ENCODE measurements at regions not wholly inside any gene's neighbourhood (a gene's known extent, or its start where the extent isn't known, plus 50 kb on each side); places are given as distances from the start of the nearest gene placed in this dataset.
A peak's percentile ranks its signal among the peaks of the same experiment; 100 is the strongest.
"Not testable (repeated sequence)": the region's sequence is repeated elsewhere in the genome, so short reads cannot be mapped to it uniquely, and the experiment has no call there.

DNA sequence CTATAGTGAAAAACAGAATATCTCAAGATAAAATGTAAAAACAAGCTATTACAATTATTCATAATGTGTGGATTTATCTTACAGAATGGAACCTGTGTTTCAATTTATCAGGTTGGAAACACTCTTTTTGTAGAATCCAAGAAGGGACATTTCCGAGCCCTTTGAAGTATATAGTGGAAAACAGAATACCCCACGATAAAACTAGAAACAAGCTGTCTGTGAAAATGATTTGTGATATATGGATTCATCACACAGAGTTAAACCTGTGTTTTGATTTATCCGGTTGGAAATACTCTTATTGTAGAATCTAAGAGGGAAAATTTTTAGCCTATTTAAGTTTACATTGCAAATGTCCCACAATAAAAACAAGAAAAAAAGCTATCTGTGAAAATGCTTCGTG is 388.2 kb downstream of the PRDM9 start:
- RAD21 ChIA-PET (ENCODE audit: unreplicated experiment), result no interaction called here
- Histone ChIP-seq H3K27ac (ENCODE audit: control insufficient read depth, insufficient read depth) (no peak overlapping the region), H3K4me3 (no peak overlapping the region), H3K79me2 (ENCODE audit: control insufficient read depth, insufficient read depth, low read length) (no peaks in the 10 kb centered on the region), H2AFZ (ENCODE audit: control insufficient read depth, low read depth, low read length) (no peak overlapping the region), H3K36me3 (ENCODE audit: control insufficient read depth in 2 of 2, insufficient read depth in 2 of 2, low read length in 1 of 2) (no peaks in the 10 kb centered on the region), H3K4me2 (ENCODE audit: control insufficient read depth, insufficient read depth) (no peak overlapping the region), H3K4me1 (ENCODE audit: control insufficient read depth, insufficient read depth, low read length) (no peaks in the 10 kb centered on the region), H4K20me1 (ENCODE audit: control insufficient read depth, insufficient read depth) (no peaks in the 10 kb centered on the region), H3K9me3 (replicated peaks; ENCODE audit: control insufficient read depth, insufficient read depth, low read length) (no peaks in the 10 kb centered on the region), H3K27me3 (replicated peaks in 1 of 2; ENCODE audit: control insufficient read depth in 2 of 2, insufficient read depth in 2 of 2, low read length in 1 of 2) (no peaks in the 10 kb centered on the region), H3K9ac (ENCODE audit: control insufficient read depth, insufficient read depth, low read length) (no peak overlapping the region)
- 25% methylated on average over 4 of the region's 4 CpGs for WGBS (ENCODE audit: insufficient coverage, insufficient replicate concordance, low lambda C conversion rate, missing lambda C conversion rate)
- CTCF ChIA-PET, result interaction anchor here (1.7 kb wide), 1 partner anchor 10 kb away, joined by 5 read pairs; no protein-coding TSS in a partner anchor
- ATAC-seq (no peak), FAIRE-seq (no peak), DNase-seq (ENCODE audit: low read depth, low spot score) (no peak)
- intact Hi-C loops (cut with micrococcal nuclease; ENCODE audit: unreplicated experiment) (no loop called here), in situ Hi-C loops (cut with MboI) (no loop called here)
- no TSS peak for BruUV-seq (replicated peaks)
- SMC1A ChIA-PET (ENCODE audit: uncharacterized antibody, unreplicated experiment), result interaction anchor here (0.5 to 1.3 kb wide), 3 partner anchors 32 to 506 kb away, joined by 3 to 4 read pairs (median 3); no protein-coding TSS in a partner anchor
- POLR2A ChIA-PET, result no interaction called here
- TF ChIP-seq SUZ12 (IDR thresholded peaks at IDR 0.05; ENCODE audit: unreplicated experiment) (no peak), CREM (IDR thresholded peaks at IDR 0.05; ENCODE audit: low read depth) (no peak), SPI1 (IDR thresholded peaks at IDR 0.05; ENCODE audit: borderline replicate concordance, insufficient read depth, low read depth, low read length) (no peak), NFXL1 (IDR thresholded peaks at IDR 0.05; ENCODE audit: borderline replicate concordance) (no peak), POLR2AphosphoS5 (IDR thresholded peaks at IDR 0.05; ENCODE audit: low read length) (no peak), JUND (IDR thresholded peaks at IDR 0.05; ENCODE audit: low read depth, low read length) (no peak), BRCA1 (IDR thresholded peaks at IDR 0.05; ENCODE audit: low read depth, low read length) (no peak), MXI1 (IDR thresholded peaks at IDR 0.05; ENCODE audit: low read depth, low read length) (no peak)

DNA sequence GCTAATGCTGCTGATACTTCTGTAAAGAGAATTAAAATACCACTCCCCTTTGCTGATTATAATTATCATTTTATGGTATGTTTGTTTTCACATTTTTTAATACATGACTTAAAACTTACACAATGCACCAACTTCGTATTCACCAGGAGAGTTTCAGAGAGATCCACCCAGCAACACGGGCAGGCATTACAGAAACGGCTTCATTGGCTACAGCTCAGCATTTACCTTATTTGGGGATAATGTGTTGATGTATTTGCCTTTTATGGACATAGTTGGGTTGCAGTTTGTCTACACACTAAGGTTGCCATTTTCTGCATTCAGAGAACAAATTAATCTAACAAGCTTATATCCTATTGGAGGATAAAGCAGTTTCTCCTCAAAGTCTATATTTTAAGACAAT is 423.6 kb downstream of the PRDM9 start:
- in situ Hi-C loops (cut with MboI), result no loop called here
- DNase-seq (ENCODE audit: low read depth, low spot score), result no peak
- Histone ChIP-seq H3K27me3 (replicated peaks in 1 of 2; ENCODE audit: control insufficient read depth in 2 of 2, insufficient read depth in 2 of 2, low read length in 1 of 2) (no peaks in the 10 kb centered on the region), H3K4me1 (ENCODE audit: control insufficient read depth, insufficient read depth, low read length) (no peaks in the 10 kb centered on the region), H3K9me3 (replicated peaks; ENCODE audit: control insufficient read depth, insufficient read depth, low read length) (no peaks in the 10 kb centered on the region), H3K9ac (ENCODE audit: control insufficient read depth, insufficient read depth, low read length) (no peak overlapping the region), H3K27ac (ENCODE audit: control insufficient read depth, insufficient read depth) (no peak overlapping the region), H4K20me1 (ENCODE audit: control insufficient read depth, insufficient read depth) (no peaks in the 10 kb centered on the region), H3K4me3 (no peak overlapping the region), H2AFZ (ENCODE audit: control insufficient read depth, low read depth, low read length) (no peak overlapping the region), H3K4me2 (ENCODE audit: control insufficient read depth, insufficient read depth) (no peak overlapping the region), H3K36me3 (ENCODE audit: control insufficient read depth in 2 of 2, insufficient read depth in 2 of 2, low read length in 1 of 2) (no peaks in the 10 kb centered on the region), H3K79me2 (ENCODE audit: control insufficient read depth, insufficient read depth, low read length) (no peaks in the 10 kb centered on the region)
- ChIA-PET CTCF (no interaction called here), SMC1A (ENCODE audit: uncharacterized antibody, unreplicated experiment) (no interaction called here), POLR2A (no interaction called here), RAD21 (ENCODE audit: unreplicated experiment) (no interaction called here)
- TF ChIP-seq FOS (IDR thresholded peaks at IDR 0.05; ENCODE audit: borderline replicate concordance, extremely low read depth, insufficient read length), result no peak
- TF ChIP-seq KLF5 (IDR thresholded peaks at IDR 0.05; ENCODE audit: partially characterized antibody), result no peak
- TF ChIP-seq IKZF1 (conservative IDR thresholded peaks at IDR 0.05), result no peak
- peak; percentile 60; the same call in 1 of the 2 replicates for TF ChIP-seq RFX5 (IDR thresholded peaks at IDR 0.05; ENCODE audit: low read depth, low read length)
- TF ChIP-seq STAT3 (IDR thresholded peaks at IDR 0.05; ENCODE audit: low read depth, low read length), result no peak
- no peak for FAIRE-seq
- no TSS peak for BruUV-seq (replicated peaks)
- intact Hi-C loops (cut with micrococcal nuclease; ENCODE audit: unreplicated experiment), result no loop called here
- peak; percentile 34; the same call in 1 of the 3 replicates for ATAC-seq
- WGBS (ENCODE audit: insufficient coverage, insufficient replicate concordance, low lambda C conversion rate, missing lambda C conversion rate), result 2% methylated on average over 3 of the region's 3 CpGs

DNA sequence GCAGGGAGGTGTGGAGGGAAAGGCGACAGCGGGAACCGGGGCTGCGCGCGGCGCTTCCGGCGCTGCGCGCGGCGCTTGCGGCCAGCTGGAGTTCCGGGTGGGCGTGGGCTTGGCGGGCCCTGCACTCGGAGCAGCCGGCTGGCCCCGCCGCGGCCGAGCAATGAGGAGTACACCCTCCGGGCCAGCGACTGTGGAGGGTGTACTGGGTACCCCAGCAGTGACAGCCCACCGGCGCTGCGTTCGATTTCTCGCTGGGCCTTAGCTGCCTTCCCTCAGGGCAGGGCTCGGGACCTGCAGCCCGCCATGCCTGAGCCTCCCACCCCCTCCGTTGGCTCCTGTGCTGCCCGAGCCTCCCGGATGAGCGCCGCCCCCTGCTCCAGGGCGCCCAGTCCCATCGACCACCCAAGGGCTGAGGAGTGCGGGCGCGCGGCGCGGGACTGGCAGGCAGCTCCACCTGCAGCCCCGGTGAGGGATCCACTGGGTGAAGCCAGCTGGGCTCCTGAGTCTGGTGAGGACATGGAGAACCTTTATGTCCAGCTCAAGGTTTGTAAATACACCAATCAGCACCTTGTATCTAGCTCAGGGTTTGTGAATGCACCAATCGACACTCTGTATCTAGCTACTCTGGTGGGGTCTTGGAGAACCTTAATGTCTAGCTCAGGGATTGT is 444.0 kb downstream of the PRDM9 start:
- POLR2A ChIA-PET; H3K79me2 ChIP-seq (ENCODE audit: control insufficient read depth, insufficient read depth, low read length); H3K9ac ChIP-seq (ENCODE audit: control insufficient read depth, insufficient read depth, low read length); SMC1A ChIA-PET (ENCODE audit: uncharacterized antibody, unreplicated experiment); H3K9me3 ChIP-seq (replicated peaks; ENCODE audit: control insufficient read depth, insufficient read depth, low read length); H3K4me2 ChIP-seq (ENCODE audit: control insufficient read depth, insufficient read depth); DNase-seq (ENCODE audit: low read depth, low spot score); intact Hi-C loops (cut with micrococcal nuclease; ENCODE audit: unreplicated experiment); H3K4me3 ChIP-seq; in situ Hi-C loops (cut with MboI); H4K20me1 ChIP-seq (ENCODE audit: control insufficient read depth, insufficient read depth); ATAC-seq; BruUV-seq (replicated peaks); H3K27ac ChIP-seq (ENCODE audit: control insufficient read depth, insufficient read depth); H3K27me3 ChIP-seq (replicated peaks in 1 of 2; ENCODE audit: control insufficient read depth in 2 of 2, insufficient read depth in 2 of 2, low read length in 1 of 2); H3K36me3 ChIP-seq (ENCODE audit: control insufficient read depth in 2 of 2, insufficient read depth in 2 of 2, low read length in 1 of 2); H2AFZ ChIP-seq (ENCODE audit: control insufficient read depth, low read depth, low read length); H3K4me1 ChIP-seq (ENCODE audit: control insufficient read depth, insufficient read depth, low read length); CTCF ChIA-PET; FAIRE-seq: not testable (repeated sequence)
- WGBS (ENCODE audit: insufficient coverage, insufficient replicate concordance, low lambda C conversion rate, missing lambda C conversion rate), result 84% methylated on average over 38 of the region's 47 CpGs
- RAD21 ChIA-PET (ENCODE audit: unreplicated experiment), result interaction anchor here (0.6 kb wide), 1 partner anchor 181 kb away, joined by 3 read pairs; no protein-coding TSS in a partner anchor

Measured in GM12878 (cell line).